ENCODE measurements at regions not wholly inside any gene's neighbourhood (a gene's known extent, or its start where the extent isn't known, plus 50 kb on each side); places are given as distances from the start of the nearest gene placed in this dataset.

DNA sequence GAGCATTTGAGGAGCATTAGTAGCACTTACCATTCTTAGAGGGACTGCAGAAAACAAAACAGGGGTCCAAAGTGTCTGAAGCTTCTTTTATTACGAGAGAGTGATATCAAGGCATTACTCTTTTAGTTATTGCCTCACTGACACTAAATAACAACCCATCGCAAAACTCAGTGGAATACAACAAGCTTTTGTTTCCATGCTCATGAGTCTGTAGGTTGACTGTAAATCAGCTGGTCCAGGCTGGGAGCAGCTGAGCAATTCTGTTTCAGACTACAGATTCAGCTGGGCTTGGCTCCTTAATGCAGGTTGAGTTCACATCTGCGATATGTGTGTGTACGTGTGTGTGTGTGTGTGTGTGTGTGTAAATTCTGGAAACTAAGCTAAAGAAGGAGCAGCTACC is 501.8 kb upstream of the PKDCC start:
- no peak for DNase-seq (ENCODE audit: insufficient read length, low spot score)
- TF ChIP-seq, protein P1, sequence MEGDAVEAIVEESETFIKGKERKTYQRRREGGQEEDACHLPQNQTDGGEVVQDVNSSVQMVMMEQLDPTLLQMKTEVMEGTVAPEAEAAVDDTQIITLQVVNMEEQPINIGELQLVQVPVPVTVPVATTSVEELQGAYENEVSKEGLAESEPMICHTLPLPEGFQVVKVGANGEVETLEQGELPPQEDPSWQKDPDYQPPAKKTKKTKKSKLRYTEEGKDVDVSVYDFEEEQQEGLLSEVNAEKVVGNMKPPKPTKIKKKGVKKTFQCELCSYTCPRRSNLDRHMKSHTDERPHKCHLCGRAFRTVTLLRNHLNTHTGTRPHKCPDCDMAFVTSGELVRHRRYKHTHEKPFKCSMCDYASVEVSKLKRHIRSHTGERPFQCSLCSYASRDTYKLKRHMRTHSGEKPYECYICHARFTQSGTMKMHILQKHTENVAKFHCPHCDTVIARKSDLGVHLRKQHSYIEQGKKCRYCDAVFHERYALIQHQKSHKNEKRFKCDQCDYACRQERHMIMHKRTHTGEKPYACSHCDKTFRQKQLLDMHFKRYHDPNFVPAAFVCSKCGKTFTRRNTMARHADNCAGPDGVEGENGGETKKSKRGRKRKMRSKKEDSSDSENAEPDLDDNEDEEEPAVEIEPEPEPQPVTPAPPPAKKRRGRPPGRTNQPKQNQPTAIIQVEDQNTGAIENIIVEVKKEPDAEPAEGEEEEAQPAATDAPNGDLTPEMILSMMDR (IDR thresholded peaks at IDR 0.05; ENCODE audit: insufficient read depth, missing control alignments): no peak
- FAIRE-seq: no peak

DNA sequence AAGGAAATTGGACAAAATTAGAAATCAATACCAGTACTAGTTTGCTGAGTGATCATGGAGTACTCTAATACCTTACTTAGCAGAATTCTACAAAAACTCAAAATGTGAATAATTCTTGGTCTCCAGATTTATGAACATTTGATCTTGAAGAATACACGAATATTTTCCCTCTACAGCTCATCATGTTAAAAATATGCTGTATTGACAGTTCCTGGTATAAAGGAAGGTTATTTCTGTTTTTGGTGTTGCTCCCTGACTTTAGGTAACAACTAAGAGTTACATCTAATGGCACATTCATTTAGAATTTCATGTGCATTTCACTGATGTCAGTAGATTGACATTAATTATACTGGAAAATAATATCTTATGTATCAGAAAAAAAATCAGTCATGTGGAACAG is 479.2 kb upstream of the PKDCC start:
- TF ChIP-seq, protein P1 (IDR thresholded peaks at IDR 0.05; ENCODE audit: insufficient read depth, missing control alignments): no peak
- no peak for DNase-seq (ENCODE audit: insufficient read length, low spot score)
- FAIRE-seq: no peak

DNA sequence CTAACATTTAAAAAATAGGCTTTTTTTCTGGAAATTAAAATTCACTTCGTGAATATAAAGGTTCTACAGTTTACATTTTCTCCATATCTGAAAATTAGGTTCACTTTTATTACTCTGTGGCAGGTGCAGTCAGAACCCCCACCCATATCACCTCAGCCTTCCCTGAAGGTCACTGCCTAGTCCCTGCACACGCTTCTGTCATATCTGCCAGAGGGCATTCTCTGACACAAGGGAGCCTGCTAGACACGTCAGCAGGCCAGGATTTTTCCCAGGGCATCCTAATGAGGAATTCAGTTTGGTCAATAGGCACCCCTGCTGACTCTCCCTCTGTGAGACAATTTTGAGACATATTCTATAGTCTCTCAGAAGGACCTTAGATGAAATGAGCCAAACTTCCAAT is 475.7 kb upstream of the PKDCC start:
- no peak for FAIRE-seq
- TF ChIP-seq, protein P1 (IDR thresholded peaks at IDR 0.05; ENCODE audit: insufficient read depth, missing control alignments): no peak
- DNase-seq (ENCODE audit: insufficient read length, low spot score): no peak

DNA sequence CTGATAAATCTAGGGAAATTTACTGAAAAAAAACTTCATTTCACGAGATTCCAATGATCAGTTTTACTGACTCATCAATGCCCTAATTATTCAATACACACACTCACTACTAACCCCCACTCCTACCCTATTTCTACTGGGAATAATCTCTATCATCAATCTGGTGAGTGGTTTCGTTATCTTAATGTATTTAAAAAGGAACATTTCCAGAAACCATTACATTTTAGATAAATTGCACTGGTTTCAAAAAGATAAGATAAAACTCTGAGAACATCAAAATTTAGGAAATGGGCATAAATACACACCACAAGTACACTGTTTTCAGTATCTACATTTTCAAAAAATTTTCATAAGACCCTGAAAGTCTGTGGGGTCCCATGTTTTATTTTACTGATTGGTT is 471.4 kb upstream of the PKDCC start:
- no peak for FAIRE-seq

DNA sequence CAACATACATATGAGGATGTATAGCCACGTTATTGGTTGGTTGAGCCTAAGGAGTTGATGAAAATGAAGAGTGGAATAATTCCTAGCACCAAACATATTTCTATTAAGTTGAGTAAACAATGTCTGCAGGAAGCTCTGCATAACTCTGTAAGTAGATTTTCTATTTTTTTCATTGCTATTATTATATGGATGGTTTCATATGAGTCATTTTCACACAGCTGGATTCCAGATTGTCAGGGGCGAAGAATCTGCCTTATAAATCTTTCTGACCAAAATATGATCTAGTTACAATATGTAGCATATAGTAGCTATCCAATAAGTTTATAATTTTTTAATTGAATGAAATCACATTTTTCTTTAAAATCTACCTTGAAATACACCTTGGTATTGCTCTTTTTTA is 468.0 kb upstream of the PKDCC start:
- FAIRE-seq (no peak), DNase-seq (ENCODE audit: insufficient read length, low spot score) (no peak)
- TF ChIP-seq, protein P1 (IDR thresholded peaks at IDR 0.05; ENCODE audit: insufficient read depth, missing control alignments): no peak

More for the DNA sequence above, 471.4 kb upstream of the PKDCC start:
- TF ChIP-seq, protein P1 (IDR thresholded peaks at IDR 0.05; ENCODE audit: insufficient read depth, missing control alignments): no peak
- no peak for DNase-seq (ENCODE audit: insufficient read length, low spot score)

DNA sequence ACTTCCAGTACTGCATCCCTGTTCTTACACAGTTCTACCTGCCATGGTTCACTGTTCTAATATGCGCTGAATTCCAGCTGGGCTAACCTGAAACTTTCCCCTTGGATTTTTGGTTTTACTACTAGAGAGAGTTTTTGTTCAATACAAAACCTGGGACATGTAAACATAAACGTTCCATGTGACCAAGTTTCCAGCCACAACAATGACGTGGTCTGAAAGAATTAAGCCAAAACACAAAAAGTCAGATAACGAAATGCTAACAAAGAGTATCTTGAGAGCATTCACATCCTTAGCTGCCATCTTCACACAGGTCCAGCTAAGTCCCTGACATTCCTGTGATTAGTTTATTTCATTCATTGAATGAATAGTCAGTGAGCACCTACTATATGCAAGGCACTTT is 467.0 kb upstream of the PKDCC start:
- no peak for DNase-seq (ENCODE audit: insufficient read length, low spot score)
- TF ChIP-seq, protein P1 (IDR thresholded peaks at IDR 0.05; ENCODE audit: insufficient read depth, missing control alignments): no peak
- no peak for FAIRE-seq

DNA sequence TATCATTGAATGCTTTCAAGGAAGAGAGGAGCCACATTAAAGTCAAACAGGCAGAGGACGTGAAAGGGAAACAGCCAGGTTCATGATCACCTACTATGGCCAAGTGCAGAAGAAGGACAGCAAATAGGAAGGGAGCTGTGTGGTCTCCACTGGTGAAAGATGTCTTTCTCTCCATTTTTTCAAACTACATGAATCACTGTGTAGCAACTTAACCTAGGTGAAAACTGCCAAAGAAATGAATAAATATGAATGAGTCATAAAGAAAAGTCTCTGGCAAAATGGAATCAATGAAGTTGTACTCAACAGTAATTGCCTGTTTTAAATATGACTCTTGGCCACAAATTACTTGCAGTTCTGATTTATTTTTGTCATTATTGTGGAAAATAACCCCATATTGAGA is 452.6 kb upstream of the PKDCC start:
- FAIRE-seq (no peak), DNase-seq (ENCODE audit: insufficient read length, low spot score) (no peak)
- TF ChIP-seq, protein P1 (IDR thresholded peaks at IDR 0.05; ENCODE audit: insufficient read depth, missing control alignments): no peak

Data from D721Med (cell line).